ENCODE measurements at regions not wholly inside any gene's neighbourhood (a gene's known extent, or its start where the extent isn't known, plus 50 kb on each side); places are given as distances from the start of the nearest gene placed in this dataset.

GRCh38 chr12:126910570-126910969 lies 1356.4 kb upstream of the TMEM132C start:
- no peak for TF ChIP-seq CTCF (IDR thresholded peaks at IDR 0.05; ENCODE audit: insufficient read depth, low read depth, low read length, missing control alignments)
- no peak overlapping the region for H3K4me3 ChIP-seq (ENCODE audit: low read length)

GRCh38 chr12:126912111-126912510 lies 1354.9 kb upstream of the TMEM132C start:
- TF ChIP-seq CTCF (IDR thresholded peaks at IDR 0.05; ENCODE audit: insufficient read depth, low read depth, low read length, missing control alignments): no peak
- no peak for DNase-seq (ENCODE audit: low read depth)
- no peak overlapping the region for H3K4me3 ChIP-seq (ENCODE audit: low read length)

More at GRCh38 chr12:126910570-126910969, 1356.4 kb upstream of the TMEM132C start:
- no peak for DNase-seq (ENCODE audit: low read depth)

- no peak for TF ChIP-seq CTCF (IDR thresholded peaks at IDR 0.05; ENCODE audit: insufficient read depth, low read depth, low read length, missing control alignments)
- H3K4me3 ChIP-seq (ENCODE audit: low read length): no peak overlapping the region
Measured at GRCh38 chr12:126914170-126914793, 1352.7 kb upstream of the TMEM132C start.

GRCh38 chr12:126915309-126915708 lies 1351.7 kb upstream of the TMEM132C start:
- no peak for TF ChIP-seq CTCF (IDR thresholded peaks at IDR 0.05; ENCODE audit: insufficient read depth, low read depth, low read length, missing control alignments)
- DNase-seq (ENCODE audit: low read depth): no peak

More at GRCh38 chr12:126914170-126914793, 1352.7 kb upstream of the TMEM132C start:
- DNase-seq (ENCODE audit: low read depth): no peak

GRCh38 chr12:126926023-126926594 lies 1340.9 kb upstream of the TMEM132C start:
- DNase-seq (ENCODE audit: low read depth): peak; percentile 3
- no peak overlapping the region for H3K4me3 ChIP-seq (ENCODE audit: low read length)
- peak; percentile 4 for TF ChIP-seq CTCF (IDR thresholded peaks at IDR 0.05; ENCODE audit: insufficient read depth, low read depth, low read length, missing control alignments)

More at GRCh38 chr12:126915309-126915708, 1351.7 kb upstream of the TMEM132C start:
- no peak overlapping the region for H3K4me3 ChIP-seq (ENCODE audit: low read length)

GRCh38 chr12:126930234-126930633 lies 1336.7 kb upstream of the TMEM132C start:
- H3K4me3 ChIP-seq (ENCODE audit: low read length): no peak overlapping the region
- TF ChIP-seq CTCF (IDR thresholded peaks at IDR 0.05; ENCODE audit: insufficient read depth, low read depth, low read length, missing control alignments): no peak
- no peak for DNase-seq (ENCODE audit: low read depth)

GRCh38 chr12:126932156-126932555 lies 1334.8 kb upstream of the TMEM132C start:
- DNase-seq (ENCODE audit: low read depth): no peak
- no peak for TF ChIP-seq CTCF (IDR thresholded peaks at IDR 0.05; ENCODE audit: insufficient read depth, low read depth, low read length, missing control alignments)
- no peak overlapping the region for H3K4me3 ChIP-seq (ENCODE audit: low read length)

All from epithelial cell of esophagus (primary cell).